Right hindlimb (tissue), 1 donor: ENCODE measurements at regions not wholly inside any gene's neighbourhood (a gene's known extent, or its start where the extent isn't known, plus 50 kb on each side); places are given as distances from the start of the nearest gene placed in this dataset.

Source experiments
- DNase-seq: peaks from one replicate; pipeline ENCODE4 v3.0.0-alpha.2; 2018

DNA sequence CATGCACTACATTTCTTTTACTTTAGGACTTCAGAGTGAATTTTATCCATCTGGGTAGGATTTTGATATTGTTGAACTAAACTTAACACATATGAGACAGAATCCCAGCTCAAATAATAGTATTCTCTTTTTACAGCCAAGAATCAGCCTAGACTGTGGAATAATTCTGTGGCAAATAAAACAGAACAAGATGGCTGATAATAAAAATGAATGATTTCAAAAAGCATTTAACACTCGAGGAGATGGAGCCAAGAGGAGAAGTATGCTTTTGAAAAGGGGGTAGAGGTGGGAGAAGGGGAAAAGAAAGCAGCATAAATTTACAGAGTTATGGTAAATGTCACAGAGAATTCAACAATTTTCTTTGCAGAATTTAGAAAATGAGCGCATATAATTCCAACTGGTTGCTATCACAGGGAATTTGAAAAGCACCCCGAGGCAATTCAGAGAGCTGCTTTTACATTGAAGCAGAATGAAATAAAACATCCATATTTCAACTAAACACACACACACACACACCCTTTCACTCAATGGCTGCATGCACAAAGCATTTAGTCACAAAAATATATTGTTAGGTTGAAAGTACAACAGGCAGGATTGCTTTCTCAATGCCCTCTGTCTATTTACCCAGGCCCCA, 60.2 kb upstream of the DMAC1 start:
- DNase-seq = no peak

DNA sequence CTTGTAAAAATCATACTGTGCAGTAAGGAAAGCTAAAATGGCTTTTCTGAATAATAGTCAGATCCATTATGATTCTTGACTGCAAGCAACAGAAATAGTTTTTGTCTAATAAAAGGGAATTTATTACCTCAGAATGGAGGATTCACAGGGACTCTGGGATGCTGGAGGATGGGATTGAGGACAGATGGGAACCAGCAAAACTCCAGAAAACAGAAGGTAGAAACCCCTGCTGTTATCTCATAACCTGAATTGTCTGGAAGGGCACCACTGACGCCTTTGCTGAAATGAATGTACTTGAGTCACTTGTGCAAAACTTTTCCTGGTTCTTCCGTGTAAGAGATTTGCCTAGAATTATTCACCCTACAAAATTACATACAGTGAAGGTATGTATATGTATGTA, 58.6 kb upstream of the DMAC1 start:
- DNase-seq = no peak

DNA sequence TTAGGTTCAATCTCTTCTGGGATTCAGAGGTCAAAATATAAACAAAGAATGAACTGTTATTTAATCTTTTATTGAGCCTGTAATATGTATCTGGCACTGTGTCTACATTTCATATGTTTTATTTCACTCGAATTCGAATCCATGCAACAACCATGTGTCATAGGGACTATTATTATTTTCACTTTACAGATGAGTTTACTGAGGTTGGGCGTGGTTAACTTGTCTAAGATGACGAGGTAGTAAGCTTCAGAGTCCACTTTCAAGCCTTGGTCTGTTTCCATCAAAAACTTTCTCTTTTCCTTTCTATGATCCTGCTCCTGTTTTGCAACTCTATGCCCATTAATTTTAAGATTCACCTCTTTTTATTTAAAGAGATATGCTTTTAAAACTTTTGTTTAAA, 55.2 kb upstream of the DMAC1 start:
- no peak for DNase-seq
